GM23338 (cell line): ENCODE measurements at regions not wholly inside any gene's neighbourhood (a gene's known extent, or its start where the extent isn't known, plus 50 kb on each side); places are given as distances from the start of the nearest gene placed in this dataset.

ENCODE experiments used
- ATAC-seq: fragments of 200-7000 bp; cut with Tn5 transposase; 3 replicates; pipeline ENCODE4 v1.9.1; 2020
- DNase-seq: peaks from one replicate; pipeline ENCODE4 v3.0.0-alpha.2; 2015; ENCODE audit warnings: low spot score
- H2AFZ ChIP-seq: fragments of 200-600 bp; sonication (generic); 2 replicates; pipeline ENCODE4 v1.8.0; 2016; ENCODE audit warnings: antibody characterized with exemption, mild to moderate bottlenecking, moderate library complexity
- H3F3A ChIP-seq: fragments of 200-600 bp; sonication (generic); replicated peaks from 2 replicates; pipeline ENCODE4 v1.8.0; 2017; ENCODE audit warnings: antibody characterized with exemption, mixed run types, low read depth
- H3K27ac ChIP-seq: fragments of 200-600 bp; sonication (generic); 2 replicates; pipeline ENCODE4 v1.6.1; 2016; ENCODE audit warnings: low read depth
- H3K27me3 ChIP-seq: fragments of 200-600 bp; sonication (generic); 2 replicates; pipeline ENCODE4 v1.8.0; 2016; ENCODE audit warnings: mild to moderate bottlenecking, mixed run types, moderate library complexity; ENCODE audit not compliant: insufficient read depth
- H3K36me3 ChIP-seq: fragments of 200-600 bp; sonication (generic); 2 replicates; pipeline ENCODE4 v1.8.0; 2016; ENCODE audit warnings: mild to moderate bottlenecking; ENCODE audit not compliant: insufficient read depth
- H3K4me1 ChIP-seq: fragments of 200-600 bp; sonication (generic); 2 replicates; pipeline ENCODE4 v1.8.0; 2016; ENCODE audit warnings: mild to moderate bottlenecking, moderate library complexity; ENCODE audit not compliant: insufficient read depth
- H3K4me2 ChIP-seq: fragments of 200-600 bp; sonication (generic); 2 replicates; pipeline ENCODE4 v1.7.1; 2017; ENCODE audit warnings: mixed run types
- H3K4me3 ChIP-seq: fragments of 200-600 bp; sonication (generic); 2 replicates; pipeline ENCODE4 v1.6.1; 2016; ENCODE audit warnings: mixed run types
- H3K79me2 ChIP-seq: fragments of 200-600 bp; sonication (generic); replicated peaks from 2 replicates; pipeline ENCODE4 v1.8.0; 2017; ENCODE audit warnings: mild to moderate bottlenecking; ENCODE audit not compliant: insufficient read depth
- H3K9me2 ChIP-seq: fragments of 200-600 bp; sonication (generic); 2 replicates; pipeline ENCODE4 v1.8.0; 2017; ENCODE audit not compliant: insufficient read depth
- H4K20me1 ChIP-seq: fragments of 200-600 bp; sonication (generic); replicated peaks from 2 replicates; pipeline ENCODE4 v1.8.0; 2017; ENCODE audit warnings: mild to moderate bottlenecking; ENCODE audit not compliant: insufficient read depth
- H3K27ac Mint-ChIP-seq: 2 replicates; pipeline ENCODE4 v1.8.0; 2020; ENCODE audit warnings: inconsistent platforms, mild to moderate bottlenecking, moderate library complexity, mixed read lengths
- H3K27me3 Mint-ChIP-seq: 3 replicates; pipeline ENCODE4 v1.8.0; 2022; ENCODE audit warnings: low read depth, mild to moderate bottlenecking, moderate library complexity, mixed read lengths, inconsistent platforms; ENCODE audit not compliant: insufficient read depth, poor library complexity
- H3K36me3 Mint-ChIP-seq: 3 replicates; pipeline ENCODE4 v1.8.0; 2021; ENCODE audit warnings: low read depth, mild to moderate bottlenecking, inconsistent platforms, moderate library complexity, mixed read lengths
- H3K4me1 Mint-ChIP-seq: 3 replicates; pipeline ENCODE4 v1.8.0; 2020; ENCODE audit warnings: mild to moderate bottlenecking, inconsistent platforms, mixed read lengths
- H3K4me3 Mint-ChIP-seq: 3 replicates; pipeline ENCODE4 v1.8.0; 2021; ENCODE audit warnings: moderate library complexity, mild to moderate bottlenecking, inconsistent platforms, mixed read lengths
- H3K9me3 Mint-ChIP-seq: 3 replicates; pipeline ENCODE4 v1.8.0; 2020; ENCODE audit warnings: moderate library complexity, mild to moderate bottlenecking, inconsistent platforms, mixed read lengths
- CREB1 ChIP-seq: fragments of 250-450 bp; sonication (Bioruptor Pico); IDR thresholded peaks from 2 replicates; pipeline ENCODE4 v1.5.0; 2020; ENCODE audit warnings: low read depth, mild to moderate bottlenecking, moderate library complexity
- ETS1 ChIP-seq: IDR thresholded peaks from 2 replicates; pipeline ENCODE4 v1.6.1; 2016; ENCODE audit warnings: antibody characterized with exemption
- EZH2 ChIP-seq: fragments of 200-600 bp; sonication (generic); IDR thresholded peaks from one replicate; pipeline ENCODE4 v1.8.0; 2017; ENCODE audit warnings: antibody characterized with exemption, mild to moderate bottlenecking, low read depth; ENCODE audit not compliant: unreplicated experiment
- EZH2phosphoT487 ChIP-seq: fragments of 200-600 bp; sonication (generic); IDR thresholded peaks from one replicate; pipeline ENCODE4 v1.8.1; 2018; ENCODE audit warnings: antibody characterized with exemption; ENCODE audit not compliant: unreplicated experiment
- JUNB ChIP-seq: IDR thresholded peaks from one replicate; pipeline ENCODE4 v1.6.1; 2016; ENCODE audit warnings: antibody characterized with exemption; ENCODE audit not compliant: unreplicated experiment
- NANOG ChIP-seq: IDR thresholded peaks from 2 replicates; pipeline ENCODE4 v1.6.1; 2016; ENCODE audit warnings: antibody characterized with exemption, borderline replicate concordance
- REST ChIP-seq: IDR thresholded peaks from one replicate; pipeline ENCODE4 v1.6.1; 2018; ENCODE audit warnings: antibody characterized with exemption; ENCODE audit not compliant: unreplicated experiment
- ZNF114 ChIP-seq: fragments of 250-450 bp; sonication (Bioruptor Pico); IDR thresholded peaks from 2 replicates; pipeline ENCODE4 v1.5.0; 2020; ENCODE audit warnings: mild to moderate bottlenecking, moderate library complexity
- ZNF331 ChIP-seq: fragments of 250-450 bp; sonication (Bioruptor Pico); IDR thresholded peaks from 2 replicates; pipeline ENCODE4 v1.5.0; 2020; ENCODE audit warnings: low read depth, mild to moderate bottlenecking, moderate library complexity
- ZNF462 ChIP-seq: fragments of 250-450 bp; sonication (Bioruptor Pico); IDR thresholded peaks from 2 replicates; pipeline ENCODE4 v1.5.0; 2020; ENCODE audit warnings: mild to moderate bottlenecking, moderate library complexity

GRCh38 chr3:46087871-46088270, 60.6 kb upstream of the XCR1 start (continued):
- no peak for TF ChIP-seq ZNF462 (CRISPR knock-in tag)

DNA sequence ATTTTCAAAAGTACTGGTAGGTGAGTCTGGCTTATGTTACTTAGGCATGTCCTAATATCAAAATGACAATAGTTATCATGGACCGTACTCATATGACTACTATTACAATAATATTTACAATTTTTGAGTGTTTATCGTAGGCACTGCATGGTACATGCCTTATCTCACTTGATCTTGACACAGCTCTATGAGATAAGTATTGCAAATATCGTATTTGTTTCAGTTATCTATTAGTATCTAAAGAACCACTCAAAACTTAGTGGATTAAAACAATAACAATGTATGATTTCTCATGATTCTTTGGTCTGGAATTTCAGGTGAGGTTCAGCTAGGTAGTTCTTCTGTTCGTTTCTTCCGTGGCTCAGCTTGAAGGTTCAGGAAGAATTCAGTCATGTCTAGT, 59.7 kb upstream of the XCR1 start:
- Mint-ChIP-seq H3K9me3 (no peaks in the 10 kb centered on the region), H3K36me3 (no peaks in the 10 kb centered on the region), H3K27ac (no peak overlapping the region), H3K4me1 (peaks cover 4% of the 10 kb centered on the region), H3K27me3 (peaks cover 6% of the 10 kb centered on the region), H3K4me3 (no peak overlapping the region)
- DNase-seq = no peak
- Histone ChIP-seq H3K36me3 (no peaks in the 10 kb centered on the region), H3F3A (no peaks in the 10 kb centered on the region), H2AFZ (no peak overlapping the region), H3K27ac (no peak overlapping the region), H3K4me2 (no peak overlapping the region), H3K9me2 (no peaks in the 10 kb centered on the region), H4K20me1 (no peaks in the 10 kb centered on the region), H3K79me2 (no peaks in the 10 kb centered on the region), H3K27me3 (no peaks in the 10 kb centered on the region), H3K4me1 (no peaks in the 10 kb centered on the region), H3K4me3 (no peak overlapping the region)
- TF ChIP-seq JUNB = no peak
- no peak for ATAC-seq

DNA sequence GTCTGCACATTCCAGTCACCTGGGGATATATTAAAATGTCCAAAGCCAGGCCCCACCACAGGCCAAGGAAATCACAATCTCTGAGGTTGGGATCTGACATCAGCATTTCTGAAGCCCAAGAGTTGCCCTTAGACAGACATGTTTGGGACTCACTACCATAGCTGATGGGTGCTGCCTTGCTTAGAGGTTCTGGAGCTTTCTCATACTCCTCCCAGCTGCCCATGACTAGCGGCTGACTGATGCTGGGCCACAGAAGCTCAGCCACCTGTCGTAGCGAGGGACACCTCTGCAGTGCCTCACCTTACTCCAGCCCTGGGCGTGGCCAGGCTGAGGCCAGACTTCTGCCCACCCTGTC, 58.8 kb upstream of the XCR1 start:
- Mint-ChIP-seq H3K36me3 (no peaks in the 10 kb centered on the region), H3K4me1 (peaks cover 4% of the 10 kb centered on the region), H3K27me3 (peaks cover 4% of the 10 kb centered on the region), H3K4me3 (no peak overlapping the region), H3K27ac (no peak overlapping the region), H3K9me3 (no peaks in the 10 kb centered on the region)
- H2AFZ ChIP-seq = no peak overlapping the region
- H3K27ac ChIP-seq = no peak overlapping the region
- no peaks in the 10 kb centered on the region for H3K36me3 ChIP-seq
- no peak for DNase-seq
- no peaks in the 10 kb centered on the region for H3K79me2 ChIP-seq
- no peaks in the 10 kb centered on the region for H3K27me3 ChIP-seq
- no peak overlapping the region for H3K4me2 ChIP-seq
- H3K9me2 ChIP-seq = no peaks in the 10 kb centered on the region
- H3K4me3 ChIP-seq = no peak overlapping the region
- ATAC-seq = no peak
- H4K20me1 ChIP-seq = no peaks in the 10 kb centered on the region
- no peaks in the 10 kb centered on the region for H3F3A ChIP-seq
- no peaks in the 10 kb centered on the region for H3K4me1 ChIP-seq
- TF ChIP-seq REST = no peak
- no peak for TF ChIP-seq ETS1
- TF ChIP-seq NANOG = no peak
- no peak for TF ChIP-seq JUNB
- no peak for TF ChIP-seq CREB1 (CRISPR knock-in tag)
- no peak for TF ChIP-seq EZH2
- TF ChIP-seq ZNF331 (CRISPR knock-in tag) = no peak
- no peak for TF ChIP-seq ZNF114 (CRISPR knock-in tag)
- no peak for TF ChIP-seq EZH2phosphoT487
